HEK293 (cell line): ENCODE measurements at regions not wholly inside any gene's neighbourhood (a gene's known extent, or its start where the extent isn't known, plus 50 kb on each side); places are given as distances from the start of the nearest gene placed in this dataset.

Experiments used
- ZNF24 ChIP-seq: fragments of 450-650 bp; formaldehyde crosslinking; IDR thresholded peaks from 2 replicates; pipeline ENCODE4 v1.5.1; 2016; ENCODE audit warnings: missing biosample characterization, missing genetic modification characterization
- ZNF311 ChIP-seq: fragments of 450-650 bp; formaldehyde crosslinking; IDR thresholded peaks from 2 replicates; pipeline ENCODE4 v1.5.1; 2017; ENCODE audit warnings: missing biosample characterization, missing genetic modification characterization, borderline replicate concordance
- ZNF658 ChIP-seq: fragments of 450-650 bp; formaldehyde crosslinking; IDR thresholded peaks from 2 replicates; pipeline ENCODE4; 2016; ENCODE audit warnings: missing biosample characterization, missing genetic modification characterization
- TF ChIP-seq, protein P1 (sequence below): fragments of 450-650 bp; formaldehyde crosslinking; IDR thresholded peaks from 2 replicates; pipeline ENCODE4 v1.5.1; 2016; ENCODE audit warnings: missing biosample characterization, missing genetic modification characterization
- TF ChIP-seq, protein P2 (sequence below): fragments of 450-650 bp; formaldehyde crosslinking; IDR thresholded peaks from 2 replicates; pipeline ENCODE4 v1.5.1; 2016; ENCODE audit warnings: missing biosample characterization, missing genetic modification characterization
- TF ChIP-seq, protein P3 (sequence below): fragments of 450-650 bp; formaldehyde crosslinking; IDR thresholded peaks from 2 replicates; pipeline ENCODE4 v1.5.1; 2016; ENCODE audit warnings: missing biosample characterization, missing genetic modification characterization
- TF ChIP-seq, protein P4 (sequence below): fragments of 450-650 bp; formaldehyde crosslinking; optimal IDR thresholded peaks from 2 replicates; pipeline ENCODE3; 2016; ENCODE audit warnings: missing biosample characterization, mild to moderate bottlenecking, missing genetic modification characterization

DNA sequence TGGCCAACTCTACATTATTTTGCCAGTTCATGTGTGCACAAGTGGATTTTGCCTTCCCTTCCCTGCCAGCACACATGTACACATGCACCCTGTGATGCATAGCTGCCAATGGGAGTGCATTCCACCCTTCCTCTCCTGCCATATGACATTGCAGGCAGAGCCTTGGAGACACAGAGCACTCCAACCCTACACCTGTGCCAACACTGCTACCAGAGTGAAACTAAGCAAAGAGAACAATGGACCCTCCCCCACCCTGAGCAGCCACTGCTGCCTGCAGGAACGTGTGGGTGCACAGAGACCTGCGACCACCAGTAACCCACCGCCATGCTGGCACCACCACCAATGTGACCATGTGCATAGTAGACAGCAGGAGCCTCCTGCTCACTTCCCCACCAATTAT, 78.4 kb downstream of the ITM2A start:
- TF ChIP-seq, protein P1, sequence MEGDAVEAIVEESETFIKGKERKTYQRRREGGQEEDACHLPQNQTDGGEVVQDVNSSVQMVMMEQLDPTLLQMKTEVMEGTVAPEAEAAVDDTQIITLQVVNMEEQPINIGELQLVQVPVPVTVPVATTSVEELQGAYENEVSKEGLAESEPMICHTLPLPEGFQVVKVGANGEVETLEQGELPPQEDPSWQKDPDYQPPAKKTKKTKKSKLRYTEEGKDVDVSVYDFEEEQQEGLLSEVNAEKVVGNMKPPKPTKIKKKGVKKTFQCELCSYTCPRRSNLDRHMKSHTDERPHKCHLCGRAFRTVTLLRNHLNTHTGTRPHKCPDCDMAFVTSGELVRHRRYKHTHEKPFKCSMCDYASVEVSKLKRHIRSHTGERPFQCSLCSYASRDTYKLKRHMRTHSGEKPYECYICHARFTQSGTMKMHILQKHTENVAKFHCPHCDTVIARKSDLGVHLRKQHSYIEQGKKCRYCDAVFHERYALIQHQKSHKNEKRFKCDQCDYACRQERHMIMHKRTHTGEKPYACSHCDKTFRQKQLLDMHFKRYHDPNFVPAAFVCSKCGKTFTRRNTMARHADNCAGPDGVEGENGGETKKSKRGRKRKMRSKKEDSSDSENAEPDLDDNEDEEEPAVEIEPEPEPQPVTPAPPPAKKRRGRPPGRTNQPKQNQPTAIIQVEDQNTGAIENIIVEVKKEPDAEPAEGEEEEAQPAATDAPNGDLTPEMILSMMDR (tag by site-specific recombination) = no peak
- TF ChIP-seq ZNF311 (tag by site-specific recombination) (no peak), ZNF658 (tag by site-specific recombination) (no peak), ZNF24 (tag by site-specific recombination) (no peak)
- TF ChIP-seq, protein P2, sequence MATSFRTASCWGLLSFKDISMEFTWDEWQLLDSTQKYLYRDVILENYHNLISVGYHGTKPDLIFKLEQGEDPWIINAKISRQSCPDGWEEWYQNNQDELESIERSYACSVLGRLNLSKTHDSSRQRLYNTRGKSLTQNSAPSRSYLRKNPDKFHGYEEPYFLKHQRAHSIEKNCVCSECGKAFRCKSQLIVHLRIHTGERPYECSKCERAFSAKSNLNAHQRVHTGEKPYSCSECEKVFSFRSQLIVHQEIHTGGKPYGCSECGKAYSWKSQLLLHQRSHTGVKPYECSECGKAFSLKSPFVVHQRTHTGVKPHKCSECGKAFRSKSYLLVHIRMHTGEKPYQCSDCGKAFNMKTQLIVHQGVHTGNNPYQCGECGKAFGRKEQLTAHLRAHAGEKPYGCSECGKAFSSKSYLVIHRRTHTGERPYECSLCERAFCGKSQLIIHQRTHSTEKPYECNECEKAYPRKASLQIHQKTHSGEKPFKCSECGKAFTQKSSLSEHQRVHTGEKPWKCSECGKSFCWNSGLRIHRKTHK (tag by site-specific recombination) = no peak
- TF ChIP-seq, protein P3, sequence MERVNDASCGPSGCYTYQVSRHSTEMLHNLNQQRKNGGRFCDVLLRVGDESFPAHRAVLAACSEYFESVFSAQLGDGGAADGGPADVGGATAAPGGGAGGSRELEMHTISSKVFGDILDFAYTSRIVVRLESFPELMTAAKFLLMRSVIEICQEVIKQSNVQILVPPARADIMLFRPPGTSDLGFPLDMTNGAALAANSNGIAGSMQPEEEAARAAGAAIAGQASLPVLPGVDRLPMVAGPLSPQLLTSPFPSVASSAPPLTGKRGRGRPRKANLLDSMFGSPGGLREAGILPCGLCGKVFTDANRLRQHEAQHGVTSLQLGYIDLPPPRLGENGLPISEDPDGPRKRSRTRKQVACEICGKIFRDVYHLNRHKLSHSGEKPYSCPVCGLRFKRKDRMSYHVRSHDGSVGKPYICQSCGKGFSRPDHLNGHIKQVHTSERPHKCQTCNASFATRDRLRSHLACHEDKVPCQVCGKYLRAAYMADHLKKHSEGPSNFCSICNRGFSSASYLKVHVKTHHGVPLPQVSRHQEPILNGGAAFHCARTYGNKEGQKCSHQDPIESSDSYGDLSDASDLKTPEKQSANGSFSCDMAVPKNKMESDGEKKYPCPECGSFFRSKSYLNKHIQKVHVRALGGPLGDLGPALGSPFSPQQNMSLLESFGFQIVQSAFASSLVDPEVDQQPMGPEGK (tag by site-specific recombination) = no peak
- TF ChIP-seq, protein P4, sequence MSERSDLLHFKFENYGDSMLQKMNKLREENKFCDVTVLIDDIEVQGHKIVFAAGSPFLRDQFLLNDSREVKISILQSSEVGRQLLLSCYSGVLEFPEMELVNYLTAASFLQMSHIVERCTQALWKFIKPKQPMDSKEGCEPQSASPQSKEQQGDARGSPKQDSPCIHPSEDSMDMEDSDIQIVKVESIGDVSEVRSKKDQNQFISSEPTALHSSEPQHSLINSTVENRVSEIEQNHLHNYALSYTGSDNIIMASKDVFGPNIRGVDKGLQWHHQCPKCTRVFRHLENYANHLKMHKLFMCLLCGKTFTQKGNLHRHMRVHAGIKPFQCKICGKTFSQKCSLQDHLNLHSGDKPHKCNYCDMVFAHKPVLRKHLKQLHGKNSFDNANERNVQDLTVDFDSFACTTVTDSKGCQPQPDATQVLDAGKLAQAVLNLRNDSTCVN (tag by site-specific recombination) = no peak
